NB4 (cell line): ENCODE measurements at regions not wholly inside any gene's neighbourhood (a gene's known extent, or its start where the extent isn't known, plus 50 kb on each side); places are given as distances from the start of the nearest gene placed in this dataset.

ENCODE experiments used
- DNase-seq: peaks from one replicate; pipeline ENCODE4 v3.0.0; 2010; ENCODE audit warnings: low read depth
- H3K4me3 ChIP-seq: one replicate; pipeline ENCODE4 v1.5.1; 2011; ENCODE audit warnings: mild to moderate bottlenecking, low read depth, low read length, moderate library complexity
- MYC ChIP-seq: IDR thresholded peaks from 2 replicates; pipeline ENCODE4 v1.6.1; 2011; ENCODE audit warnings: low read depth, low read length
- POLR2A ChIP-seq: IDR thresholded peaks from 2 replicates; pipeline ENCODE4 v1.6.1; 2011; ENCODE audit warnings: mild to moderate bottlenecking; ENCODE audit not compliant: insufficient read length; ENCODE audit errors: extremely low read depth
- TF ChIP-seq, protein P1 (sequence below): IDR thresholded peaks from 2 replicates; pipeline ENCODE4 v1.6.1; 2011; ENCODE audit warnings: low read depth, low read length
- TF ChIP-seq, protein P2 (sequence below): IDR thresholded peaks from one replicate; pipeline ENCODE4 v1.5.1; 2012; ENCODE audit warnings: low read depth, low read length

DNA sequence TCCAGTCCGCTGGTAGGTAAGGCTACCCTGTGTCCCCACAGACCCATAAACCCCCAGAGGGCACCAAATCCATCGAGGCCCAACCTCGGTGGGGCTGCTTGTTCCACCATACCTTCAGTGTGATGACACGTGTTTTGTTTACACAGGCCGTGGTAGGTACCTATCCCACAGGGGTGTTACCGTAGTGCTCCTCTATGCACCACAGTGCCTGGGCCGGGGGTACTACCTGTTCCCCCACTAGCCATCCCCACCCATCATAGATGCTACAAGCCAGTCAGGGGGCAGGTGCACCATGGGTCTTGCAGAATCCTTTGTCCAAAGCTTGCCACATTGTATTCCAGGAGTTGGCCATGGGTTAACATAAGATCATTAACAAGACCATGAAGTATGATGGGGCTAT is 796.2 kb downstream of the EFNA5 start:
- H3K4me3 ChIP-seq, result no peak overlapping the region
- TF ChIP-seq, protein P1, sequence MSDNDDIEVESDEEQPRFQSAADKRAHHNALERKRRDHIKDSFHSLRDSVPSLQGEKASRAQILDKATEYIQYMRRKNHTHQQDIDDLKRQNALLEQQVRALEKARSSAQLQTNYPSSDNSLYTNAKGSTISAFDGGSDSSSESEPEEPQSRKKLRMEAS, result no peak
- TF ChIP-seq POLR2A (no peak), MYC (no peak)
- TF ChIP-seq, protein P2, sequence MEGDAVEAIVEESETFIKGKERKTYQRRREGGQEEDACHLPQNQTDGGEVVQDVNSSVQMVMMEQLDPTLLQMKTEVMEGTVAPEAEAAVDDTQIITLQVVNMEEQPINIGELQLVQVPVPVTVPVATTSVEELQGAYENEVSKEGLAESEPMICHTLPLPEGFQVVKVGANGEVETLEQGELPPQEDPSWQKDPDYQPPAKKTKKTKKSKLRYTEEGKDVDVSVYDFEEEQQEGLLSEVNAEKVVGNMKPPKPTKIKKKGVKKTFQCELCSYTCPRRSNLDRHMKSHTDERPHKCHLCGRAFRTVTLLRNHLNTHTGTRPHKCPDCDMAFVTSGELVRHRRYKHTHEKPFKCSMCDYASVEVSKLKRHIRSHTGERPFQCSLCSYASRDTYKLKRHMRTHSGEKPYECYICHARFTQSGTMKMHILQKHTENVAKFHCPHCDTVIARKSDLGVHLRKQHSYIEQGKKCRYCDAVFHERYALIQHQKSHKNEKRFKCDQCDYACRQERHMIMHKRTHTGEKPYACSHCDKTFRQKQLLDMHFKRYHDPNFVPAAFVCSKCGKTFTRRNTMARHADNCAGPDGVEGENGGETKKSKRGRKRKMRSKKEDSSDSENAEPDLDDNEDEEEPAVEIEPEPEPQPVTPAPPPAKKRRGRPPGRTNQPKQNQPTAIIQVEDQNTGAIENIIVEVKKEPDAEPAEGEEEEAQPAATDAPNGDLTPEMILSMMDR, result no peak
- no peak for DNase-seq

DNA sequence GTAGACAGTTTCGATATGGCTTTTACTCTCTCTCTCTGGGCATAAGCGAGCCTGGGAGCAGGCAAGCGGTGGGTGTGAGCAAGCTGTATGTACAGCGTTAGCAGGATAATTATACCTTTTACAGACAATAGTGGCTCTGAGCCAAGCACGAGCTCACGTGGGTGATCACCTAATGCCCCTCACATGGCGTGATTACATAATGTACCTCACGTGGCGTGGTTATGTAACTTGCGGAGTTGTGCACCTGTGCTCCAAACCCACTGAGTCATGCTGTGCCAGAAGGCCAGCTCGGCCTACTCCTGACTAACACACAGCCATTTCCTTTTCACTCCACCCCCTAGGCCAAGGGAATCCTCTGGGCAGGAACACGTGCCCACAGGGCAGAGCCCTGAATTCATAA is 797.2 kb downstream of the EFNA5 start:
- DNase-seq, result no peak
- no peak for TF ChIP-seq MYC
- TF ChIP-seq, protein P2, result no peak
- no peak for TF ChIP-seq POLR2A
- TF ChIP-seq, protein P1, result no peak
- no peak overlapping the region for H3K4me3 ChIP-seq

DNA sequence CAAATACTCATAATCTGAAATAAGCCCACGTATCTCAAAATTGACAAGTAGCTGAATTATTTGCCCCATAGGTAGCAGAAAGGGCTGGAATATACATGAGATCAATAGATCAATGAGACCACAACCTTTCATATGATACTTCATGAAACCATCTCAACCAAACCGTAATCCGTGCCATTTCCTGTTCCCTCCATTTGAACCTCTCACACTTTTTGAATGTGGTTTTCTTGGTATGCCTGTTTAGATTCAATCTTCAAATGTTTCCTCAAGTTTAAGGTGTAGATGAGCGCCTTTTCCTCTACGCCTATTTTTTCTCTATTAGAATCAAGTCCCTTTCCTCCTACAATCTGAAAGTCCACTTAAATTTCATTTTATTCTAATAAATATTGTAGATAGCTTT is 805.5 kb downstream of the EFNA5 start:
- no peak overlapping the region for H3K4me3 ChIP-seq
- no peak for TF ChIP-seq POLR2A
- TF ChIP-seq MYC, result no peak
- TF ChIP-seq, protein P2, result no peak
- TF ChIP-seq, protein P1, result no peak
- no peak for DNase-seq

DNA sequence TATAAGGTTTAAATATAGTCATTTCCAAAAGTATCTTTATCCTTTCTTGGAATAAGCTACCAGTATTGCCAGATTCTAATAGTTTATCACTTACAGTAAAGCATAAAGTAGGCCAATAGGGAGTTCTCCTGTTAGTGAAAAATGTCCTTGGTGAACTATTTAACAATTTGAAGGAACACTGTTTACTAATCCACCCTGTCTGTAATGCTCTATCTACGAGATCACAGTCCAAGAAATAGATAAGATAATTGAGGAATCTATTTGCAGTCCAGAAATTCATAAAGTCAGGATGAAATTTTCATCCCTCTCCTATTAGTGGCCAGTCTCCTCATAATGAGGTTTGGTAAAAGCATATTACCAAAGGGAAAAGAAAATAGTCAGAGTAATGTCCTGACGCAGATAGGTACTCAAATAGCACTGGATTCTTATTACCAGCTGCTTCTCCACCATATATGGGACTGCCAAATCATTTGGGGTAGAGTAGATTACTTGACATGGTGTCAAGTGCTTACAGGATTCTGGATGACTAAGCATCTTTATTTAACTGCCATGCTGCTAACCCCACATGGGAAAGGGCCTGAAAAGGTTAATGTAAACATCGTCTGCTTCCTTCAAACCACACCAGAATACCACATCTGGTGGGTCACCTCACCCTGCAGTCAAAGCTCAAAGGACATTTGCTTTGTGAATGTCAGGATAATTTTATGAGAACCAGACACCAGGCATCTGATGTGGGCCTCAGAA is 808.1 kb downstream of the EFNA5 start:
- no peak for DNase-seq
- TF ChIP-seq, protein P2, result no peak
- no peak for TF ChIP-seq POLR2A
- TF ChIP-seq, protein P1, result no peak
- no peak for TF ChIP-seq MYC
- no peak overlapping the region for H3K4me3 ChIP-seq

DNA sequence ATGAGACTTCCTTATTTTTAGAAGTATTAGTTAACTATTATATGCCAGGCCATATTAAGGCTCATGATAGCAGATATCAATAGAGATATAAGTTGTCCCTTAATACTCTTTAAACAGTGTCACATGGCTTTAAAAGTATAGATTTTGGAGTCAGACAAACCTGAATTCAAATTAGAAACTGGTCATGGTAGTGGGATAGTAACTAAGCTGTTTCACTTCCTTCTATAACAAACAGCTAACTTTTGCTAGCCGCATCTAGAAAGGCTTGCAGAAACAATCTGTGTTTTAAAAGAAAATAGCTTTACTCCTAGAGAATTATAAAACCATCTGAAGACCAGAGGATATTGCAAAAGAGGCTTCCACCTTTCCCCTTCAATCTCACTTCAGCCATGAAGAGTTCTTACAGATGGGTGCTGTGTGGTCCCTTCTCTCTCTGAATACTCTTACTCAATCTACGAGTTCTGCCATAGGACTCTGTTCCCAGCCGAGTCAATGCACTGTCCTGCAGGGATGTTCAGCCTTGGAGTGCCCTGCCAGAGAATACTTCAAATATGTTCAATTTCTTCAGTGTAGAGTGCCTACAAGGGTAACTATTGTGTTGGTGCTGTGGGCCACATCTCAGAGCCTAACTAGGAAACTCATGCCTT is 810.2 kb downstream of the EFNA5 start:
- no peak for DNase-seq
- H3K4me3 ChIP-seq, result no peak overlapping the region
- no peak for TF ChIP-seq POLR2A
- TF ChIP-seq MYC, result no peak

DNA sequence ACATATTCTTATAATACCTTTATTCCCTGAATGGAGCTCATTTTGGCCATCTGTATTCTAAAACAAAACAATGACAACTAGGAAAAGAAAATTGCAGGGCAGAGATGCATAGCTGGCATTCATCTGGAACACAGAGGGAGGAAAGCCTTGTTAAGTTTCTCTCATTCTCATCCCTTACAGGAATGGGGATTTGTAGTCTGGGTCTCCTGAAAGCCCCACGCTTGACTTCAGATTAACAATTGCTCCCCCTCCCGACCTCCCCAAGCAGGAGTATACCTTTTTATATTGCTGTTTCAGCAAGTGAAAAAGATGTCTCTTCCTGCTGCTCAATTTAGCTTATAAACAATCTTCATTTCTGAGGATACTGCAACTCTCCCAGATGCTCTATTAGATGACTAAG is 812.1 kb downstream of the EFNA5 start:
- no peak for TF ChIP-seq POLR2A
- TF ChIP-seq, protein P2, result no peak
- TF ChIP-seq, protein P1, result no peak
- no peak for TF ChIP-seq MYC
- no peak for DNase-seq
- H3K4me3 ChIP-seq, result no peak overlapping the region
